AG09309 (cell line): ENCODE measurements at regions not wholly inside any gene's neighbourhood (a gene's known extent, or its start where the extent isn't known, plus 50 kb on each side); places are given as distances from the start of the nearest gene placed in this dataset.
"Not testable (repeated sequence)": the region's sequence is repeated elsewhere in the genome, so short reads cannot be mapped to it uniquely, and the experiment has no call there.

Experiments used
- DNase-seq: peaks from one replicate; pipeline ENCODE4 v3.0.0-alpha.2; 2010; ENCODE audit warnings: low read depth
- H3K4me3 ChIP-seq: 2 replicates; pipeline ENCODE4 v1.5.1; 2011; ENCODE audit warnings: mild to moderate bottlenecking, low read depth, low read length, moderate library complexity; ENCODE audit not compliant: control insufficient read depth
- TF ChIP-seq, protein P1 (sequence below): IDR thresholded peaks from 2 replicates; pipeline ENCODE4 v1.5.1; 2011; ENCODE audit warnings: mild to moderate bottlenecking, low read depth, low read length, inconsistent platforms; ENCODE audit not compliant: insufficient read depth, control insufficient read depth; ENCODE audit errors: missing control alignments

- no peak overlapping the region for H3K4me3 ChIP-seq
- TF ChIP-seq, protein P1, sequence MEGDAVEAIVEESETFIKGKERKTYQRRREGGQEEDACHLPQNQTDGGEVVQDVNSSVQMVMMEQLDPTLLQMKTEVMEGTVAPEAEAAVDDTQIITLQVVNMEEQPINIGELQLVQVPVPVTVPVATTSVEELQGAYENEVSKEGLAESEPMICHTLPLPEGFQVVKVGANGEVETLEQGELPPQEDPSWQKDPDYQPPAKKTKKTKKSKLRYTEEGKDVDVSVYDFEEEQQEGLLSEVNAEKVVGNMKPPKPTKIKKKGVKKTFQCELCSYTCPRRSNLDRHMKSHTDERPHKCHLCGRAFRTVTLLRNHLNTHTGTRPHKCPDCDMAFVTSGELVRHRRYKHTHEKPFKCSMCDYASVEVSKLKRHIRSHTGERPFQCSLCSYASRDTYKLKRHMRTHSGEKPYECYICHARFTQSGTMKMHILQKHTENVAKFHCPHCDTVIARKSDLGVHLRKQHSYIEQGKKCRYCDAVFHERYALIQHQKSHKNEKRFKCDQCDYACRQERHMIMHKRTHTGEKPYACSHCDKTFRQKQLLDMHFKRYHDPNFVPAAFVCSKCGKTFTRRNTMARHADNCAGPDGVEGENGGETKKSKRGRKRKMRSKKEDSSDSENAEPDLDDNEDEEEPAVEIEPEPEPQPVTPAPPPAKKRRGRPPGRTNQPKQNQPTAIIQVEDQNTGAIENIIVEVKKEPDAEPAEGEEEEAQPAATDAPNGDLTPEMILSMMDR = no peak
- DNase-seq = no peak
Observed at GRCh38 chr4:132493476-132493875, 655.6 kb upstream of the PCDH10 start.

- DNase-seq, H3K4me3 ChIP-seq: not testable (repeated sequence)
Observed at GRCh38 chr4:132495267-132495812, 653.8 kb upstream of the PCDH10 start.

DNA sequence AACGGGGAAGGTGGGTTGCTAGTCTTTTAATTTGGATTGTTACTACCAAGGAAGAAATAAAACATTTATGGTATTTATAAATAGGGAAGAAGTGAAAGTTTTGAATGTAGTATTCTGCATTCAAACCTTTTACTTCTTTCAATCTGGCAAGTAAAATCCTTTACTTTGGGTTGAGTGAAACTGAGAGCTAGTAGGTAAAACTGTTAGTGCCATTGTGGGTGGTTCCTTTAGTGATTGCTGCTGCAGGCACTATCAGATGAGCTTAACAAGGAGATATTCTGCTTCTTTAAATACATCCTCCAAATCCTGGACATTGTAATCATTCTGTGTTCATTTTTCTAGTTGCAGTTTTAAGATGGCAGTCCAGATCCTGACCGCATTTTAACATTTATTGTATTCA, 650.9 kb upstream of the PCDH10 start:
- DNase-seq = no peak
- H3K4me3 ChIP-seq = no peak overlapping the region
- TF ChIP-seq, protein P1 = no peak

GRCh38 chr4:132502096-132502552, 647.0 kb upstream of the PCDH10 start:
- TF ChIP-seq, protein P1 = no peak
- no peak for DNase-seq

GRCh38 chr4:132504438-132504837, 644.7 kb upstream of the PCDH10 start:
- DNase-seq = no peak
- TF ChIP-seq, protein P1 = no peak
- H3K4me3 ChIP-seq = no peak overlapping the region

More at GRCh38 chr4:132502096-132502552, 647.0 kb upstream of the PCDH10 start:
- H3K4me3 ChIP-seq = no peak overlapping the region

DNA sequence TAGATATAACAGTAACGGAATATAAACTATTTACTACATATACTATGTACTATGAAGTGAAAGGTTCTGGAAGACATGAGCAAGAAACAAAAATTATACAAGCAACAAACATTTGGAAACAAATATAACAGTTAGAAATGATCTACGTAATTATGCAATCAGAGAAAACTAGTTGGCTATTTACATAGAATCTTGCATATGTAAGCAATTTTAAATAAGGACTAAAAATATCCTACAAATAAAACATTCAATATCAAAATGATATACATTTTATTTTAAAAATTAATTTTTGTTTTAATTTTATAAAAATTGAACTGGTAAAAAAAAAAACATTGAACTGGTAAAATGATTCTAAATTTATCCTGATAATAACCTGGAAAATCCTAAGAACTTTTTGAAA, 642.5 kb upstream of the PCDH10 start:
- TF ChIP-seq, protein P1 = no peak
- H3K4me3 ChIP-seq = no peak overlapping the region
- no peak for DNase-seq

- TF ChIP-seq, protein P1 = no peak
- H3K4me3 ChIP-seq = no peak overlapping the region
- DNase-seq = no peak
Observed at GRCh38 chr4:132513491-132513890, 635.6 kb upstream of the PCDH10 start.
